ENCODE measurements at regions not wholly inside any gene's neighbourhood (a gene's known extent, or its start where the extent isn't known, plus 50 kb on each side); places are given as distances from the start of the nearest gene placed in this dataset.
A peak's percentile ranks its signal among the peaks of the same experiment; 100 is the strongest.

DNA sequence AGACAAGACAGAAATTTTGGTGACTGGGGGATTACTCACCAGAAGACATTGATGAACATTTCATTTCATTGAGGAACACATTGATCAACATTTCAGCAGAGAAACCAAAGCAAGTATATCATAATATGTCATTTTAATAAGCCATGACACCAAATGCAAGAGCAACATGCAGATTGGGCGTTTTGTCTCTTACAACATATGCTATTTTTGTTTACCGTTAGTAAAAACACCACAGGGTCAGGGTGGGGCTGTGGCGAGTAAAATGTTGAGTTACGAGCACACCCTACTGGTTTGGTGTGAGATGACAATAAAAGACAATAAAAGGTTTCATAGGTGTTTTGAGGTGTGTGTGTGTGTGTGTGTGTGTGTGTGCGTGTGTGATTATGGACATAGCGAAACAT, 294.5 kb downstream of the PDGFC start:
- H4K8ac ChIP-seq (ENCODE audit: low read depth in 2 of 2, low read length in 2 of 2) = no peak overlapping the region
- POLR2A ChIA-PET (ENCODE audit: unreplicated experiment) = no interaction called here

More for the DNA sequence above, 294.5 kb downstream of the PDGFC start:
- Histone ChIP-seq H3K27me3 (ENCODE audit: control insufficient read depth, insufficient read depth, low read length) (no peaks in the 10 kb centered on the region), H2BK5ac (ENCODE audit: low read depth, low read length, poor library complexity, severe bottlenecking) (no peak overlapping the region), H3K4me2 (ENCODE audit: low read depth, low read length) (no peak overlapping the region), H2AFZ (replicated peaks; ENCODE audit: low read length, poor library complexity) (no peak overlapping the region), H3K9me3 (ENCODE audit: control insufficient read depth, insufficient read depth, low read length) (no peaks in the 10 kb centered on the region), H3K36me3 (ENCODE audit: control insufficient read depth, insufficient read depth, low read length) (no peaks in the 10 kb centered on the region), H3K14ac (replicated peaks; ENCODE audit: low read depth, low read length) (no peak overlapping the region), H2BK15ac (ENCODE audit: low read depth, low read length) (no peak overlapping the region), H3K4ac (ENCODE audit: low read depth, low read length) (no peak overlapping the region), H3K27ac (ENCODE audit: insufficient read depth, low read length) (no peak overlapping the region), H2AK9ac (replicated peaks; ENCODE audit: low read depth, low read length, poor library complexity) (no peak overlapping the region), H4K5ac (ENCODE audit: low read depth, low read length) (no peak overlapping the region), H3K9ac (ENCODE audit: low read depth, low read length) (no peak overlapping the region), H3K9me1 (ENCODE audit: insufficient read depth, low read length) (no peaks in the 10 kb centered on the region), H4K91ac (ENCODE audit: insufficient read depth, low read depth, low read length) (no peak overlapping the region), H3K4me3 (ENCODE audit: insufficient read depth, low read depth, low read length) (no peak overlapping the region), H3K23ac (ENCODE audit: low read depth, low read length) (no peak overlapping the region), H3K4me1 (ENCODE audit: control insufficient read depth, insufficient read depth, low read length) (no peaks in the 10 kb centered on the region; the same call in 1 of the 2 replicates), H2BK20ac (ENCODE audit: low read depth, low read length) (no peak overlapping the region), H2BK120ac (ENCODE audit: low read depth, low read length) (no peak overlapping the region), H3K18ac (ENCODE audit: low read depth, low read length) (no peak overlapping the region), H4K20me1 (ENCODE audit: insufficient read depth, low read length) (no peaks in the 10 kb centered on the region), H3K79me1 (ENCODE audit: low read depth in 1 of 2, low read length in 2 of 2) (no peaks in the 10 kb centered on the region), H3K56ac (ENCODE audit: extremely low read depth, insufficient read depth, low read length) (no peak overlapping the region), H2AK5ac (ENCODE audit: low read depth, low read length) (no peak overlapping the region)
- in situ Hi-C loops (cut with MboI; ENCODE audit: low sequenced_read_pairs) (no loop called here), dilution Hi-C loops (cut with HindIII; ENCODE audit: low sequenced_read_pairs, unreplicated experiment) (no loop called here), intact Hi-C loops (cut with micrococcal nuclease) (no loop called here)
- no TSS peak for BruUV-seq (replicated peaks)
- no CpG with 5 or more reads among the region's 6 CpGs for WGBS, 2 experiments (ENCODE audit: extremely low coverage in 2 of 2, insufficient read length in 1 of 2)
- ATAC-seq (ENCODE audit: low read depth) = no peak
- CTCF ChIA-PET = interaction anchor here (0.7 kb wide), 1 partner anchor 539 kb away, joined by 3 read pairs; no protein-coding TSS in a partner anchor
- TF ChIP-seq RAD21 (IDR thresholded peaks at IDR 0.05; ENCODE audit: low read length) = peak; percentile 18; the same call in 1 of the 2 replicates
- TF ChIP-seq CTCF (conservative IDR thresholded peaks at IDR 0.05; ENCODE audit: low read depth, low read length) = 0 out of 2 replicates have a peak, but pooled peaks have one; percentile 6
- TF ChIP-seq BHLHE40 (IDR thresholded peaks at IDR 0.05; ENCODE audit: low read depth, low read length) = no peak
- no peak for DNase-seq
